Panc1 (cell line): ENCODE measurements at regions not wholly inside any gene's neighbourhood (a gene's known extent, or its start where the extent isn't known, plus 50 kb on each side); places are given as distances from the start of the nearest gene placed in this dataset.

ENCODE experiments used
- ATAC-seq: fragments of 200-7000 bp; cut with Tn5 transposase; 2 replicates; pipeline ENCODE4 v1.9.1; 2020; ENCODE audit warnings: mild to moderate bottlenecking, moderate library complexity
- BruUV-seq: library from RNA; stranded (reverse); fragments of 400-500 nt; replicated peaks from 2 replicates; lab custom pipeline; 2021; lab: Mats Ljungman, UMichigan
- CTCF ChIA-PET: fragments of 300-600 bp; sonication (Branson Sonifier 250); formaldehyde crosslinking; loops from one replicate; lab custom pipeline; 2022; ENCODE audit warnings: antibody characterized with exemption; lab: Charles Lee
- POLR2A ChIA-PET: fragments of 300-600 bp; sonication (Branson Sonifier 250); formaldehyde crosslinking; loops from one replicate; lab custom pipeline; 2022; ENCODE audit warnings: antibody characterized with exemption; lab: Charles Lee
- DNase-seq: peaks from one replicate; pipeline ENCODE4 v3.0.0-alpha.2; 2010; ENCODE audit warnings: low read depth, low spot score
- H3K27ac ChIP-seq: 2 replicates; pipeline ENCODE4 v1.5.1; 2011; ENCODE audit warnings: mild to moderate bottlenecking, low read length, inconsistent platforms
- H3K27me3 ChIP-seq: fragments of 200-500 bp; sonication (Bioruptor generic); 2 replicates; pipeline ENCODE4 v1.6.0; 2014; ENCODE audit warnings: low read length, inconsistent platforms; ENCODE audit not compliant: control insufficient read depth, insufficient read depth
- H3K36me3 ChIP-seq: fragments of 200-500 bp; sonication (Bioruptor generic); 2 replicates; pipeline ENCODE4 v1.5.1; 2014; ENCODE audit warnings: inconsistent platforms, mild to moderate bottlenecking, low read length, moderate library complexity; ENCODE audit not compliant: control insufficient read depth, insufficient read depth
- H3K4me1 ChIP-seq: 2 replicates; pipeline ENCODE4 v1.5.1; 2011; ENCODE audit warnings: inconsistent platforms, mild to moderate bottlenecking, low read length, moderate library complexity; ENCODE audit not compliant: control insufficient read depth, insufficient read depth
- H3K4me3 ChIP-seq, 2 experiments: 2 replicates each; pipeline ENCODE4 v1.5.1; 2011 to 2012; ENCODE audit warnings: low read depth in 2 of 2, low read length in 2 of 2, mild to moderate bottlenecking in 2 of 2, inconsistent platforms in 1 of 2, moderate library complexity in 1 of 2
- H3K9me3 ChIP-seq: fragments of 200-500 bp; sonication (Bioruptor generic); 2 replicates; pipeline ENCODE4 v1.5.1; 2014; ENCODE audit warnings: low read depth, mild to moderate bottlenecking, inconsistent platforms, low read length, moderate library complexity; ENCODE audit not compliant: control insufficient read depth, insufficient read depth
- CTCF ChIP-seq: fragments of 450-650 bp; IDR thresholded peaks from 2 replicates; pipeline ENCODE4 v1.5.1; 2017; ENCODE audit warnings: mild to moderate bottlenecking
- POLR2AphosphoS5 ChIP-seq: IDR thresholded peaks from 2 replicates; pipeline ENCODE4 v1.6.1; 2012; ENCODE audit warnings: mild to moderate bottlenecking, low read depth, low read length, moderate library complexity
- REST ChIP-seq, 2 experiments: IDR thresholded peaks; 2 replicates each; pipeline ENCODE4 v1.6.1; 2011 to 2012; ENCODE audit warnings: low read depth in 2 of 2, control low read depth in 1 of 2, low read length in 1 of 2, mild to moderate bottlenecking in 1 of 2, moderate library complexity in 1 of 2; ENCODE audit not compliant: insufficient read depth in 1 of 2
- SIN3A ChIP-seq: IDR thresholded peaks from 2 replicates; pipeline ENCODE4 v1.6.1; 2012; ENCODE audit warnings: low read depth, mild to moderate bottlenecking, low read length, moderate library complexity, borderline replicate concordance; ENCODE audit not compliant: insufficient read depth
- TCF7L2 ChIP-seq: IDR thresholded peaks from 2 replicates; pipeline ENCODE4 v1.6.1; 2011; ENCODE audit warnings: mild to moderate bottlenecking, low read depth, low read length, inconsistent platforms
- in situ Hi-C: cut with HindIII; loops from 2 replicates; pipeline ENCODE4 v1.10.0; 2016; ENCODE audit warnings: low sequenced_read_pairs, low pct_unique_long_range_greater_than_20kb
- intact Hi-C: fragments of 100-400 bp; cut with micrococcal nuclease; formaldehyde crosslinking; loops from one replicate; pipeline ENCODE4 v1.10.0; 2022; ENCODE audit not compliant: unreplicated experiment

- BruUV-seq: no TSS peak
- CTCF ChIA-PET: no interaction called here
- Histone ChIP-seq H3K27me3 (no peaks in the 10 kb centered on the region), H3K4me1 (no peaks in the 10 kb centered on the region), H3K27ac (no peak overlapping the region), H3K36me3 (no peaks in the 10 kb centered on the region), H3K4me3 (no peak overlapping the region), H3K9me3 (no peaks in the 10 kb centered on the region)
- in situ Hi-C loops (no loop called here), intact Hi-C loops (no loop called here)
- ATAC-seq (no peak), DNase-seq (no peak)
- POLR2A ChIA-PET: no interaction called here
- TF ChIP-seq TCF7L2 (no peak), CTCF (no peak), POLR2AphosphoS5 (no peak), REST (IDR thresholded peaks at IDR 0.05; ENCODE audit: insufficient read depth in 1 of 2, low read depth in 2 of 2, low read length in 1 of 2) (no peak)
Measured at GRCh38 chr9:86598411-86599239, 244.4 kb upstream of the TUT7 start.

- in situ Hi-C loops: no loop called here
- no TSS peak for BruUV-seq
- POLR2A ChIA-PET: interaction anchor here (0.6 kb wide), 1 partner anchor 9 kb away, joined by 5 read pairs; no protein-coding TSS in a partner anchor
Measured at GRCh38 chr9:86594724-86595123, 240.5 kb upstream of the TUT7 start.

More at GRCh38 chr9:86594724-86595123, 240.5 kb upstream of the TUT7 start:
- no peak overlapping the region for H3K4me3 ChIP-seq
- H3K36me3 ChIP-seq: no peaks in the 10 kb centered on the region
- no peaks in the 10 kb centered on the region for H3K27me3 ChIP-seq
- TF ChIP-seq POLR2AphosphoS5 (no peak), REST (IDR thresholded peaks at IDR 0.05; ENCODE audit: insufficient read depth in 1 of 2, low read depth in 2 of 2, low read length in 1 of 2) (no peak), CTCF (no peak), SIN3A (no peak), TCF7L2 (no peak)
- no peaks in the 10 kb centered on the region for H3K9me3 ChIP-seq
- H3K27ac ChIP-seq: no peak overlapping the region
- intact Hi-C loops: no loop called here
- ATAC-seq (no peak), DNase-seq (no peak)
- CTCF ChIA-PET: no interaction called here
- H3K4me1 ChIP-seq: no peaks in the 10 kb centered on the region
